ENCODE measurements at regions not wholly inside any gene's neighbourhood (a gene's known extent, or its start where the extent isn't known, plus 50 kb on each side); places are given as distances from the start of the nearest gene placed in this dataset.
"Not testable (repeated sequence)": the region's sequence is repeated elsewhere in the genome, so short reads cannot be mapped to it uniquely, and the experiment has no call there.

DNA sequence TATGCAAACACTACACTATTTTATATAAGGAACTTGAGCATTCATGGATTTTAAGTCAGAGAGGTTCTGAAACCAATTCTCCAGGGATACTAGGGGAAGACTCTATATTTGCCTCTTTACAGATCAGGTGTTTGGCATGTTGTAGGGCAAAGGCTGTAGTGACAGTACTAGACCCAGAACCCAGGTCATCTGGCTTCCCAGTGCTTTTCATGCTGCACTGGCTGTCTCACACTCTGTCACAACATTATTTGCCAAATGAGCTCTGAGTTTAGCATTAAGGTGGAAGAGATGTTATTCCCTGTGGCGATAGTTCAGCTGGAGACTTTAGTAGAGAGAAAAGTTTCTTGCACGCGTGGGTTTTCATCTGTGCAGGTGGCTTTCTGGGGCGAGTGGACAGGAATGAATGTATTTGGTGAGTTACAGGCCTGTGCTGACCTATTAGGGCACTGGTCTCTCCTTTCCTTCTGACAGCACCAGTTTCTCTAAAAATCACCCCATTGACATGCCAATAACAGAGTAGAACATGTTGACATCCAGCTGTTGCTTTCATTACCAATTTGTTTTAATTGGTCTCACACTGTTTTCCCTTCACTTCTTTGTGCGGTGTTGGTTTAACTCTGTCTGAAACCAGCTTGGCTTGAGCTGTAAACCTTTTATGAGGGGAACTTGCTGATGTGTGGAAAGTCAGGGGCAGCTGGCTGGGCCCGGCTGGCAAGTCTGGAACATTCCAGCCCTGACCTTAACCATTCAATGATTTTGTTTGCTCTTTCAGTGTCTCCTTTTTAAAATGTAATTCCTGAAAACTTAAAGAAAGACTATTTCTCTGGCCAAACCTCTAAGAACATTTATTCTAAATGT lies 643.0 kb upstream of the FAM98A start:
- DNase-seq = no peak

DNA sequence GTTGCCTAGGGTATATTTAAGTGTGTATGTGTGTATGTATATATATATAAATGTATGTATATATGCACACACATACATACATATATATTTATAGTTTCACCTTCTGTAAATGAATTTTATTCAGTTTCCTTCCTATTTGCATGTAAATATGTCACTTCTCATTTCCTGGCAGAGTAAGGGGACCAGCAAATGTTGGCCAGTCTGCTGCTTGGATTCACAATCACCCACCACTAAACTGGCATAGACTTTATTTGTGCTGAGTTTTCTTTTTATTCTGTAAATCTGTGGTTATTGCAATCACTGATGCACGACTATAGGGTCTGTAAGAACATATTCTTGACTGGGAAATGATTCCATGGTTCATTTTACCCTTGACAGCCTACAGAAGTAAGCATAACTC lies 640.4 kb upstream of the FAM98A start:
- DNase-seq = no peak

GRCh38 chr2:34234823-34235222 lies 635.7 kb upstream of the FAM98A start:
- no peak for DNase-seq

GRCh38 chr2:34229998-34230397 lies 630.9 kb upstream of the FAM98A start:
- DNase-seq = no peak

- DNase-seq = no peak
Observed at GRCh38 chr2:34215174-34215573, 616.1 kb upstream of the FAM98A start.

DNA sequence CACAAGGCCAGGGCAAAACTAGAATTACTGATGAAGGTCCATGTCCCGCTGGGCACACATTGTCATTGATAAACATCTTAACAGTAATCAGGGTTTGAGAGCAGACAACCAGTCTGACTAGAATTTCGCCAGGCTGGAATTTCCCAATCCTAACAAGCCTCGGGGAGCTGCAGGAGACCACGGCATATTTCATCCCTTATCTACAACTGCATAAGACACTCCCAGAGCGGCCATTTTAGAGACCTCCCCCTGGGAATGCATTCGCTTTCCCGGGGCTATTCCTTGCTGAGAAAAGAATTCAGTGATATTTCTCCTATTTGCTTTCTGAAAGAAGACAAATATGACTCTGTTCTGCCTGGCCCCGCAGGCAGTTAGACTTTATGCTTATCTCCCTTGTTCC lies 611.3 kb upstream of the FAM98A start:
- DNase-seq = not testable (repeated sequence)

DNA sequence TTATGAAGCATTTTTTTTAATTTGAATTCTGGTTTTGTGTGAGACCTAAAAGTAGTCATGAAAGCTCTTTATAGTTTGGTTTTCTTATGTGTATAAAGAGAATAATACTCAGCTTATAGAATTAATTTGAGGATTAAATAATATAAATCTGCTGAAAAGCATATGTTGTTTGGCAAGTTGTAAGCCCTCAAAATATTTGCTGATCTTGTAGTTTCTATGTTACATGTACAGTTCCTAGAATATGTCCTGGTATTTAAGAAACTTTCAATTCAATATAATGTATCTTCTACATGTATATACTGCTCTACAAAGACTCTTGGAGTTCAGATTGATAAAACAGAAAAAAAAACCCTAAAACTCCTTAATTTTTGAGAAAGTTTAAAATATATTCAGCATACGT lies 605.5 kb upstream of the FAM98A start:
- no peak for DNase-seq

DNA sequence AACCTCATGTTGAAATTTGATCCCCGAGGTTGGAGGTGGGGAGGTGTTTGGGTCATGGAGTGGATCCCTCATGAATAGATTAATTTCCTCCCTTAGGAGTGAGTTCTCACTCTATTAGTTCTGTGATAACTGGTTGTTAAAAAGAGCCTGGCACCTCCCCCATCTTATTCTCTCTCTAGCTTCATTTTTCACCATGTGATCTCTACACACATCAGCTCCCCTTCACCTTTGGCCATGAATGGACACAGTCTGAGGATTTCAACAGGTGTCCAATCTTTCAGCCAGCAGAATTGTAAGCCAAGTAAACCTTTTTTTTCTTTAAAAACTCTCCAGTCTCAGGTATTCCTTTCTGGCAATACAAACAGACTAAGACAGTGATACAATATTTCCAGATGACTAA lies 602.0 kb upstream of the FAM98A start:
- DNase-seq = no peak

DNA sequence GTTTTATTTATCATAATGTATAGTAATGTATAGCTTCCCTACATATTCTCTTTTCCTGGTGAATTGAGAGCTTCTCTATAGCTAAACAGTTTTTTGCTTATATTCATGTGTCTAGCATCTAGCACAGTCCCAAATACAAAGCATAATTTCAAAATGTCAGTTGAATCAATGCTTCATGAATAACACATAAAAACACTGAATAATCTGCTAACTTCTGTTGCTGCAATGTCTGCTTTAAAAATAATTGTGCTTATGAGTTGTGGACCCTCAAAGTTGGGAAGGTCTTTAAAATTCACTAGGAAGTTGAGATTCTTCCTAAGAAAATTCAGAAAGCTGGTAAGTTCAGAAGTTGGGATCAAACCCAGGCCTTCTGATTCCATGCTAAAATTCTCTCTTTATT lies 600.9 kb upstream of the FAM98A start:
- DNase-seq = no peak

- DNase-seq = no peak
Observed at GRCh38 chr2:34193164-34193563, 594.1 kb upstream of the FAM98A start.

DNA sequence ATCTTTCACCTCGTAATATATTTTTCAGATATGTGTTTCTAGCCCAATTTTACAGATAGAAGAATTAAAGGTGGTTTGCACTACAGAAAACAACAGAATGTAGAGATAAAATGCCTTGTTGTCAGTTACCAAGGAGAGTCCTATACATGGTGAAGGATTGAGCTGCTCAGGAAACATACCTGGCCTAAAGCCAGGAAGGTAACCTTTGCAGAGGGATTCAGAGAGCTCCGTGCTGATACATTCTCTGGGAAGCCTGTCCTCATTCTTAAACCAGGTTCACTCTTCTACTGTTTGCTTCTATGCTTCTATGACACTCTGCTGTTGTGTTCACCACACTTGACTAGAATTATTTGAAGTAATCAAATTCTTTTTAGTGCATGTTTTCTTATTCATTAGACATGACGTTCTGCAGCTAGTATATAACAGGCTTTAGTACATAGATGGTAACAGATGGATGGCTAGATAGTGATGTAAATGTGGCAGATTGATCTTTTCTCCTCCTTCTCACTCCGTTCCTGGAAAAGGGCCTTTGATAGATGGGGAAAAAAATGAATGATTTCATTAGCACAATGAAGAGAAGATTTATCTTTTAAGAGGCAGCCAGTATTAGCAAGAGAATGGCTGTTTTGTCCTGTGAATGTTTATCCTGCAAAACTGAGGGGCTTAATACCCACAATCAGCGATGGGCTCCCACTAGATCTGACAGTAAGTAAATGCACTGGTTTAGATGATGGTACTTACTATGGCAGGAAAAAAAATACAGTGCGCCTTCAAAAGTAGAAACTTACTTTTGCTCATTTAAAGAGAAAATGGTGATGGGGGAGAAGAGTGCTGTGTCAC lies 589.6 kb upstream of the FAM98A start:
- no peak for DNase-seq

DNA sequence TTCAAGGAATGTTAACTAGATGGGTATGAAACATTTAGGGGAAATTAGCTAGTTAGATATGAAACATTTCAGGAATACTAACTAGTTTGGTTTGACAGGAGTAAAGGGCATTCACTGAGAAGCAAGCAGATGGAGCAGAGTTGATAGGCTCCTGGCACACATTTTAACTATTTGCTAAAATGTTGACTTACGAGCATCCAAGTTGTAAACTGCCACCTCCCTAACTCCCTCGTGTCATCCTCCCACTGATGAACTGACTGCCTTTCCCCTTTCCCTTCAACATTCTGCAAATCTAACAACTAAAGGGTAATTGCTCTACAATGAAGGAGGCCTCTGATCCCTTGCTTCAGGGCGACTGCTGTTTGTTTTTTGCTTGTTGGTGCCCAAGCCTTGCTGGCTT lies 580.4 kb upstream of the FAM98A start:
- no peak for DNase-seq

- DNase-seq = no peak
Observed at GRCh38 chr2:34178482-34178881, 579.4 kb upstream of the FAM98A start.

GRCh38 chr2:34176693-34177092 lies 577.6 kb upstream of the FAM98A start:
- no peak for DNase-seq

DNA sequence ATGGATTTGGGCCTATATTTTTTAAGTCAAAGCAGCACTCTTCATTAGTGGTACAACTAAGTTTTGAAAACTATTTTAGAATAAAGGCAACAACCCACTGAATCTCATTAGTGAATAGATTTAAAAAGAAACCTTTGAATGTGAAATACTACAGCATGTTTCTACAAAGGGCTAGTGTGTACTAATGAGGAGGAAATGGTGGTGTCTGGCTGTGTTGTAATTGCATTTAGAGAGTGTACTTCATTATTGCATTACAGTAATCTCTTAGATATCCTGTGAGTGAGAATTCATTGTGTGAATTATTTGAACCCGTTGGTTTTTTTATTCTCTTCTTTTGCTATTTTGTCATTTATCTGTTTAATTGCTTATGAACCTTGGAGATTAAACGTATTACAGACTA lies 575.4 kb upstream of the FAM98A start:
- DNase-seq = no peak

DNA sequence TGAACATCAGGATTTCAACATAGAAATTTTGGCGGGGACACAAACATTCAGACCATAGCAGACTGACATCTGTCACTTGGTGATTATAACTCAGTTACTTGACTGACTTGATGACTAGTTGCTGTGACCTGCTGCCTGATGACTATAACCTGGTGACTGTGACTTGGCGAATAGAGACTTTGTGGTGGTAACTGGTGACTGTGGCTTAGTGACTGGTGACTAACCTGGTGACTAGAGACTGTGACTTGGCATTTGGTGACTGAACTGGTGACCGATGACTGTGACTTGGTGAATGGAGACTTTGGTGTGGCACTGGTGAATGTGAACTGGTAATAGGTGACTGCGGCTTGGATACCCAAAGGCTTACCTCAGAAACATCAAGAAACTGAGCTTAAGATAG lies 563.1 kb upstream of the FAM98A start:
- no peak for DNase-seq

DNA sequence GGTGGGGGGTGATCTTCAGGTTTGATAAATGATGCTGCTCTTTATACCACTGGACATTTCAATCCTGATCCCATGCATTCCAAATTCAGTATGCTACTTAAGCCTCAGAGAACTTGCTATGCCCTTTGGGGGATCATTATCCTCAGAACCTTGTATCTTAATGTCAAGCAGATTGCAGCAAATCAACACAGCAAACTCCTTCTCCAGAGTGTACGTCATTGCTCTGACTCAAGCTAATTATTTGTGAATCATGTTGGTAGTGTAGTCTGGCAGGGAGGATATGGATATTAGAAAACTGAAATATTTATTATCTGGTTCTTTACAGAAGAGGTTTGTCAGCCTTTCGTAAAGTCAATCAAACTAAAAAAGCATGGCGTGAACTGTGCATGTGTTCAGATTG lies 562.5 kb upstream of the FAM98A start:
- DNase-seq = no peak

DNA sequence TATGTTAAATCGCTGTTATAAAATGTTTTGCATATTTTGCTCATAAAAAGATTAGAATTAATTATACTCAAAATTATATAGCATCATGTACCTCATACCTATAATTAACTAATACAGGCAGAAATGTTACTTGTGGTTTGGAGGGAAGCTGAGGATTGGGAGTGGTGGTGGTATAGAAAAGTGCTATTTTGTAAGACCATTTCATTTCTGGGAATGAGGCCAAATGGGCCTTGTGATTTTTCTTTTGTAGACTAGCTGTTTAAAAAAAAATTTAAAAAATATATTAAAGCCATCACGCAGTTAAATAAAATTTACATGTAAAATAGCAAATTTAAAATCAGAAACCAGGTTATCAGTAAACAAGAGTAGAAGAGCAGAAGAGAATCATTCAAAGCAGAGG lies 560.8 kb upstream of the FAM98A start:
- no peak for DNase-seq

GRCh38 chr2:34153484-34153883 lies 554.4 kb upstream of the FAM98A start:
- DNase-seq = no peak

- DNase-seq = no peak
Observed at GRCh38 chr2:34147780-34148179, 548.7 kb upstream of the FAM98A start.

GRCh38 chr2:34143149-34143548 lies 544.0 kb upstream of the FAM98A start:
- no peak for DNase-seq

DNA sequence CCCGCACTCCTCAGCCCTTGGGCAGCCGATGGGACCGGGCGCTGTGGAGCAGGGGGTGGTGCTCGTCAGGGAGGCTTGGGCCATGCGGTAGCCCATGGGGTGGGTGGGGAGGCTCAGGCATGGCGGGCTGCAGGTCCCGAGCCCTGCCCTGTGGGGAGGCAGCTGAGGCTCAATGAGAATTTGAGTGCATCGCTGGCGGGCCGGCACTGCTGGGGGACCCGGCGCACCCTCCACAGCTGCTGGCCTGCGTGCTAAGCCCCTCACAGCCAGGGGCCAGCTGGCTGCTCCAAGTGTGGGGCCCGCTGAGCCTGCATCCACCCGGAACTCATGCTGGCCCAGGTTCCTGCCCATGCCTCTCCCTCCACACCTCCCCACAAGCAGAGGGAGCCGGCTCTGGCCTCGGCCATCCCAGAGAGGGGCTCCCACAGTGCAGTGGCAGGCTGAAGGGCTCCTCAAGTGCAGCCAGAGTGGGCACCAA lies 543.5 kb upstream of the FAM98A start:
- not testable (repeated sequence) for DNase-seq

DNA sequence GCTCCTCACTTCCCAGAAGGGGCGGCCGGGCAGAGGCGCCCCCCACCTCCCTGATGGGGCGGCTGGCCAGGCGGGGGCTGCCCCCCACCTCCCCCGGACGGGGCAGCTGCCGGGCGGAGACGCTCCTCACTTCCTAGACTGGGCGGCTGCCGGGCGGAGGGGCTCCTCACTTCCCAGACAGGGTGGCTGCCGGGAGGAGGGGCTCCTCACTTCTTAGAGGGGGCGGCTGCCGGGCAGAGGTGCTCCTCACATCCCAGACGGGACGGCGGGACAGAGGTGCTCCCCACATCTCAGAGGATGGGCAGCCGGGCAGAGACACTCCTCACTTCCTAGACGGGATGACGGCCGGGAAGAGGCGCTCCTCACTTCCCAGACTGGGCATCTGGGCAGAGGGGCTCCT lies 534.0 kb upstream of the FAM98A start:
- not testable (repeated sequence) for DNase-seq

- DNase-seq = no peak
Observed at GRCh38 chr2:34126279-34126678, 527.2 kb upstream of the FAM98A start.
